Ramos (cell line): ENCODE measurements at regions not wholly inside any gene's neighbourhood (a gene's known extent, or its start where the extent isn't known, plus 50 kb on each side); places are given as distances from the start of the nearest gene placed in this dataset.

Experiments used
- in situ Hi-C: fragments of 300-500 bp; cut with MboI; formaldehyde crosslinking; loops from one replicate; pipeline ENCODE4 v1.14.3; 2022; ENCODE audit warnings: low sequenced_read_pairs; ENCODE audit not compliant: unreplicated experiment

GRCh38 chr18:73879766-73880165 lies 267.9 kb downstream of the FBXO15 start:
- in situ Hi-C loops = no loop called here

- in situ Hi-C loops = no loop called here
These were observed 268.3 kb downstream of the FBXO15 start for GRCh38 chr18:73879328-73879727.

- in situ Hi-C loops = no loop called here
These were observed 278.5 kb downstream of the FBXO15 start for GRCh38 chr18:73869182-73869581.

- in situ Hi-C loops = no loop called here
These were observed 285.9 kb downstream of the FBXO15 start for GRCh38 chr18:73861771-73862170.

- in situ Hi-C loops = no loop called here
These were observed 287.7 kb downstream of the FBXO15 start for GRCh38 chr18:73859837-73860397.

- in situ Hi-C loops = no loop called here
These were observed 294.7 kb downstream of the FBXO15 start for GRCh38 chr18:73852789-73853549.

GRCh38 chr18:73850782-73851181 lies 296.9 kb downstream of the FBXO15 start:
- in situ Hi-C loops = no loop called here

GRCh38 chr18:73848656-73849055 lies 299.0 kb downstream of the FBXO15 start:
- in situ Hi-C loops = loop anchor here (25.0 kb wide), 1 partner anchor 1086 kb away; no protein-coding TSS in a partner anchor

GRCh38 chr18:73843455-73843854 lies 304.2 kb downstream of the FBXO15 start:
- in situ Hi-C loops = loop anchor here (25.0 kb wide), 1 partner anchor 1081 kb away; no protein-coding TSS in a partner anchor

GRCh38 chr18:73842795-73843394 lies 304.7 kb downstream of the FBXO15 start:
- in situ Hi-C loops = loop anchor here (25.0 kb wide), 1 partner anchor 1081 kb away; no protein-coding TSS in a partner anchor

- in situ Hi-C loops = loop anchor here (25.0 kb wide), 1 partner anchor 1079 kb away; no protein-coding TSS in a partner anchor
These were observed 306.0 kb downstream of the FBXO15 start for GRCh38 chr18:73841661-73842060.

GRCh38 chr18:73840319-73840945 lies 307.2 kb downstream of the FBXO15 start:
- in situ Hi-C loops = loop anchor here (25.0 kb wide), 1 partner anchor 1078 kb away; no protein-coding TSS in a partner anchor

GRCh38 chr18:73839441-73839840 lies 308.2 kb downstream of the FBXO15 start:
- in situ Hi-C loops = loop anchor here (25.0 kb wide), 1 partner anchor 1077 kb away; no protein-coding TSS in a partner anchor

- in situ Hi-C loops = loop anchor here (25.0 kb wide), 1 partner anchor 1076 kb away; no protein-coding TSS in a partner anchor
These were observed 309.5 kb downstream of the FBXO15 start for GRCh38 chr18:73838107-73838506.

- in situ Hi-C loops = loop anchor here (25.0 kb wide), 1 partner anchor 1074 kb away; no protein-coding TSS in a partner anchor
These were observed 311.8 kb downstream of the FBXO15 start for GRCh38 chr18:73835656-73836364.

- in situ Hi-C loops = loop anchor here (25.0 kb wide), 1 partner anchor 1073 kb away; no protein-coding TSS in a partner anchor
These were observed 312.6 kb downstream of the FBXO15 start for GRCh38 chr18:73835039-73835438.

GRCh38 chr18:73831688-73832087 lies 315.9 kb downstream of the FBXO15 start:
- in situ Hi-C loops = loop anchor here (25.0 kb wide), 1 partner anchor 1069 kb away; no protein-coding TSS in a partner anchor

- in situ Hi-C loops = loop anchor here (25.0 kb wide), 1 partner anchor 1067 kb away; no protein-coding TSS in a partner anchor
These were observed 318.5 kb downstream of the FBXO15 start for GRCh38 chr18:73829146-73829545.

GRCh38 chr18:73827801-73828200 lies 319.8 kb downstream of the FBXO15 start:
- in situ Hi-C loops = loop anchor here (25.0 kb wide), 1 partner anchor 1066 kb away; no protein-coding TSS in a partner anchor
